ENCODE measurements at regions not wholly inside any gene's neighbourhood (a gene's known extent, or its start where the extent isn't known, plus 50 kb on each side); places are given as distances from the start of the nearest gene placed in this dataset.

- H3K79me2 ChIP-seq (ENCODE audit: insufficient read depth, low read length), result no peaks in the 10 kb centered on the region
- H3K27me3 ChIP-seq (ENCODE audit: control insufficient read depth in 2 of 2, insufficient read depth in 2 of 2, low read length in 2 of 2), result peaks cover 0 to 2% of the 10 kb centered on the region in 2 donors
- H3K4me3 Mint-ChIP-seq, result no peak overlapping the region
- TF ChIP-seq CTCF (IDR thresholded peaks at IDR 0.05), result no peak
- H3K27ac Mint-ChIP-seq, result no peak overlapping the region
- H4K20me1 ChIP-seq (ENCODE audit: insufficient read depth, low read length), result no peaks in the 10 kb centered on the region
- H2AFZ ChIP-seq (ENCODE audit: insufficient read depth, low read depth, low read length, poor library complexity, severe bottlenecking), result no peak overlapping the region
- peaks cover 7 to 21% (median 12%) of the 10 kb centered on the region in 7 donors for H3K9me3 Mint-ChIP-seq
- no peak overlapping the region for H3K4me3 ChIP-seq (replicated peaks in 1 of 3; ENCODE audit: low read depth in 2 of 3, low read length in 3 of 3)
- H3K4me2 ChIP-seq (replicated peaks; ENCODE audit: extremely low read depth, low read length, poor library complexity, severe bottlenecking), result no peak overlapping the region
- H3K27ac ChIP-seq (ENCODE audit: low read depth in 1 of 2, low read length in 2 of 2), result no peak overlapping the region
- WGBS (ENCODE audit: insufficient coverage), result no CpG with 5 or more reads among the region's 1 CpG
- no peaks in the 10 kb centered on the region for H3K36me3 Mint-ChIP-seq
- no peak overlapping the region for H3K9ac ChIP-seq (ENCODE audit: insufficient read depth, low read length, poor library complexity, severe bottlenecking)
- intact Hi-C loops (cut with micrococcal nuclease), result no loop called here
- DNase-seq, result no peak
- H3K4me1 ChIP-seq (ENCODE audit: control insufficient read depth in 1 of 2, insufficient read depth in 2 of 2, low read length in 2 of 2), result no peaks in the 10 kb centered on the region
- H3K36me3 ChIP-seq (replicated peaks in 1 of 2; ENCODE audit: control insufficient read depth in 1 of 2, insufficient read depth in 2 of 2, low read length in 2 of 2), result no peaks in the 10 kb centered on the region
- peaks cover 0 to 3% (median 3%) of the 10 kb centered on the region in 3 donors for H3K27me3 Mint-ChIP-seq (ENCODE audit: low read depth in 3 of 3)
- H3K9me3 ChIP-seq (replicated peaks in 1 of 2; ENCODE audit: control insufficient read depth in 1 of 2, insufficient read depth in 1 of 2, low read length in 2 of 2), result peaks cover 9 to 17% of the 10 kb centered on the region in 2 donors
- H3K4me1 Mint-ChIP-seq, result no peaks in the 10 kb centered on the region
These were observed 106.1 kb upstream of the OSMR start for GRCh38 chr5:38739705-38740045.

- no peak overlapping the region for H3K4me3 Mint-ChIP-seq
- no peak overlapping the region for H3K27ac Mint-ChIP-seq
These were observed 103.0 kb upstream of the OSMR start for GRCh38 chr5:38742821-38743220.

More at GRCh38 chr5:38742821-38743220, 103.0 kb upstream of the OSMR start:
- Histone ChIP-seq H3K9ac (ENCODE audit: insufficient read depth, low read length, poor library complexity, severe bottlenecking) (no peak overlapping the region), H4K20me1 (ENCODE audit: insufficient read depth, low read length) (no peaks in the 10 kb centered on the region), H3K27me3 (ENCODE audit: control insufficient read depth in 2 of 2, insufficient read depth in 2 of 2, low read length in 2 of 2) (peaks cover 0 to 2% of the 10 kb centered on the region in 2 donors), H3K4me3 (replicated peaks in 1 of 3; ENCODE audit: low read depth in 2 of 3, low read length in 3 of 3) (no peak overlapping the region), H2AFZ (ENCODE audit: insufficient read depth, low read depth, low read length, poor library complexity, severe bottlenecking) (no peak overlapping the region), H3K36me3 (replicated peaks in 1 of 2; ENCODE audit: control insufficient read depth in 1 of 2, insufficient read depth in 2 of 2, low read length in 2 of 2) (no peaks in the 10 kb centered on the region), H3K4me2 (replicated peaks; ENCODE audit: extremely low read depth, low read length, poor library complexity, severe bottlenecking) (no peak overlapping the region), H3K27ac (ENCODE audit: low read depth in 1 of 2, low read length in 2 of 2) (no peak overlapping the region), H3K9me3 (replicated peaks in 1 of 2; ENCODE audit: control insufficient read depth in 1 of 2, insufficient read depth in 1 of 2, low read length in 2 of 2) (peaks cover 9 to 17% of the 10 kb centered on the region in 2 donors), H3K4me1 (ENCODE audit: control insufficient read depth in 1 of 2, insufficient read depth in 2 of 2, low read length in 2 of 2) (no peaks in the 10 kb centered on the region), H3K79me2 (ENCODE audit: insufficient read depth, low read length) (no peaks in the 10 kb centered on the region)
- no peak for DNase-seq
- Mint-ChIP-seq H3K9me3 (peaks cover 11 to 19% (median 15%) of the 10 kb centered on the region in 7 donors), H3K27me3 (ENCODE audit: low read depth in 3 of 3) (peaks cover 0 to 5% (median 3%) of the 10 kb centered on the region in 3 donors), H3K36me3 (no peaks in the 10 kb centered on the region), H3K4me1 (no peaks in the 10 kb centered on the region)
- no peak for TF ChIP-seq CTCF (IDR thresholded peaks at IDR 0.05)
- 92% methylated on average over 2 of the region's 3 CpGs for WGBS (ENCODE audit: insufficient coverage)
- intact Hi-C loops (cut with micrococcal nuclease), result no loop called here

Measured in CD14-positive monocyte (primary cell).